NB4 (cell line): ENCODE measurements at regions not wholly inside any gene's neighbourhood (a gene's known extent, or its start where the extent isn't known, plus 50 kb on each side); places are given as distances from the start of the nearest gene placed in this dataset.
"Not testable (repeated sequence)": the region's sequence is repeated elsewhere in the genome, so short reads cannot be mapped to it uniquely, and the experiment has no call there.

ENCODE experiments used
- DNase-seq: peaks from one replicate; pipeline ENCODE4 v3.0.0; 2010; ENCODE audit warnings: low read depth
- H3K4me3 ChIP-seq: one replicate; pipeline ENCODE4 v1.5.1; 2011; ENCODE audit warnings: mild to moderate bottlenecking, low read depth, low read length, moderate library complexity
- MYC ChIP-seq: IDR thresholded peaks from 2 replicates; pipeline ENCODE4 v1.6.1; 2011; ENCODE audit warnings: low read depth, low read length
- POLR2A ChIP-seq: IDR thresholded peaks from 2 replicates; pipeline ENCODE4 v1.6.1; 2011; ENCODE audit warnings: mild to moderate bottlenecking; ENCODE audit not compliant: insufficient read length; ENCODE audit errors: extremely low read depth
- TF ChIP-seq, protein P1 (sequence below): IDR thresholded peaks from one replicate; pipeline ENCODE4 v1.5.1; 2012; ENCODE audit warnings: low read depth, low read length
- TF ChIP-seq, protein P2 (sequence below): IDR thresholded peaks from 2 replicates; pipeline ENCODE4 v1.6.1; 2011; ENCODE audit warnings: low read depth, low read length

DNA sequence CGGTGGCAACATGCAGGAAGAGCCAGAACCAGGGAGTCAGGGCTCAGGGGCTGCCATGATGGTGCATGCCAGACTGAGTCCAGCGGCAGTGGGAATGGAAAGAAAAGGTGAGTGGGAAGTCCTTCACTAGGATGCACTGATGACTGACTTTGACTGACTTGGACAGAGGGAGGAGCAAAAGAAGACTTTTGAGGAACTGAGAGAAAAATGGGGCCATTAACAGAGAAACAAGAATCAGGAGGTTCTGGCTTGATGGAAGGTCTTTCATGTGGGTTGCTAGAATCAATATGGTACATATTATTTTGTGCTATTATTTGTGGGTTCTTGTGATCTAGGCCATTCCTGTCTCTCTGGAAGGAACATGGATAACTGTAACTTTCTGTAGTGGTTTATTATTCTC, 454.6 kb upstream of the PROX1 start:
- no peak for DNase-seq
- no peak overlapping the region for H3K4me3 ChIP-seq
- TF ChIP-seq POLR2A (no peak), MYC (no peak)
- TF ChIP-seq, protein P1, sequence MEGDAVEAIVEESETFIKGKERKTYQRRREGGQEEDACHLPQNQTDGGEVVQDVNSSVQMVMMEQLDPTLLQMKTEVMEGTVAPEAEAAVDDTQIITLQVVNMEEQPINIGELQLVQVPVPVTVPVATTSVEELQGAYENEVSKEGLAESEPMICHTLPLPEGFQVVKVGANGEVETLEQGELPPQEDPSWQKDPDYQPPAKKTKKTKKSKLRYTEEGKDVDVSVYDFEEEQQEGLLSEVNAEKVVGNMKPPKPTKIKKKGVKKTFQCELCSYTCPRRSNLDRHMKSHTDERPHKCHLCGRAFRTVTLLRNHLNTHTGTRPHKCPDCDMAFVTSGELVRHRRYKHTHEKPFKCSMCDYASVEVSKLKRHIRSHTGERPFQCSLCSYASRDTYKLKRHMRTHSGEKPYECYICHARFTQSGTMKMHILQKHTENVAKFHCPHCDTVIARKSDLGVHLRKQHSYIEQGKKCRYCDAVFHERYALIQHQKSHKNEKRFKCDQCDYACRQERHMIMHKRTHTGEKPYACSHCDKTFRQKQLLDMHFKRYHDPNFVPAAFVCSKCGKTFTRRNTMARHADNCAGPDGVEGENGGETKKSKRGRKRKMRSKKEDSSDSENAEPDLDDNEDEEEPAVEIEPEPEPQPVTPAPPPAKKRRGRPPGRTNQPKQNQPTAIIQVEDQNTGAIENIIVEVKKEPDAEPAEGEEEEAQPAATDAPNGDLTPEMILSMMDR = no peak
- TF ChIP-seq, protein P2, sequence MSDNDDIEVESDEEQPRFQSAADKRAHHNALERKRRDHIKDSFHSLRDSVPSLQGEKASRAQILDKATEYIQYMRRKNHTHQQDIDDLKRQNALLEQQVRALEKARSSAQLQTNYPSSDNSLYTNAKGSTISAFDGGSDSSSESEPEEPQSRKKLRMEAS = no peak

DNA sequence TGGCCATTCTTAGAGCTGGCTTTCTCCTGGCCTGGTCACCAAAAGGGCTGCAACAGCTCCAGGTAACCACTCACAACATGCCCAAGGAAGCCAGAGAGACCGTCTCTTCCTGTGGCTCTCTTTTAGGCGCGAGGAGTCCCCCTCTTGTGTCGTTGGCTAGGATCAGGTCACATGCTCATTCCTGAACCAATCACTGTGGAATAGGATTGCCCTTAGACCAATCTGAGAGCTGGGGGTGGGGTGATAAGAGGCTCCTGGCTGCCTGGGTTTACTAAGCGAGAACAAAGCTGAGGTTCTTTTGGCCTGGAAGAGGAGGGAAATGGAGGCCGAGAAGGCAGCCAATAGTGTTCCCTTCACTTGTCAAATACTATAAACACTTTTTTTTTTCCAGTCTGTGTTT, 452.1 kb upstream of the PROX1 start:
- H3K4me3 ChIP-seq = no peak overlapping the region
- TF ChIP-seq MYC (no peak), POLR2A (no peak)
- TF ChIP-seq, protein P1 = no peak
- TF ChIP-seq, protein P2 = no peak
- DNase-seq = no peak

DNA sequence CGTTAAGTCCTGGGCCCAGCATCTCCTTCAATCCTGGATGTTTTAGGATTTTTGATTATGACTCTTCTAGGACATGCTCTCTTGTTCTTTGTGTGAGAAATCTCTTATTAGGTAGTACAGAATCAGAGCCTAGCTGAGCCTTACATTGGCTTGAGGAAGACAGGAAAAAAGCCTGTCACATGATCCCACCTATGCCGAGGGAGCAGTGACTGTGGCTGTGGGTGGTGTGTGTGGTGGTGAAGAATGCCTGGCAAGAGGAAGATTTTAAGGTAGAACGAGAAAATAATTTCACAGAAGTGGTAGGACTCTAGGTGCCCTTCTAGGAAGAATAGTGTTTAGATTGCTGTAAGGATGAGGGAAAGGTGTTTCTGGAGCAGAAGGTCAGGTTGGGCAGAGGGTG, 449.5 kb upstream of the PROX1 start:
- no peak overlapping the region for H3K4me3 ChIP-seq
- DNase-seq = no peak
- no peak for TF ChIP-seq MYC
- TF ChIP-seq, protein P2 = no peak

DNA sequence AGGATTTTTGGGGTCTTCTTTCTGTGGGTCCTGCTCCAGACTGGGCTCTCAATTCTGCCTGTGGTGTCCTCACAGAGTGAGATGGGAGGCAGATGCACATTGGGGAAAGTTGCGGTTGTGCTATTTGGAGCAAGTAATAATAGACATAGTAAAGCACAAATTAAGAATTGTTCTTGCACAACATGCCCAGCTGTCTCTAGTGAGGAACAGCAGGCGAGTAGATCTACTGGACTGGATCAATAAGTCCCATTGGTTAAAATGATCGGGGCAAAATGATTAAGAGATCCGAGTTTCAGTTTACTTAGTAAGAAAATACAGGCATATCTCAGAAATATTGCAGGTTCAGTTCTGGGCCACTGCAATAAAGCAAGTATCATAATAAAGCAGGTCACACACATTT, 448.3 kb upstream of the PROX1 start:
- TF ChIP-seq, protein P2 = no peak
- no peak for TF ChIP-seq MYC
- TF ChIP-seq, protein P1 = no peak
- TF ChIP-seq POLR2A = no peak
- no peak overlapping the region for H3K4me3 ChIP-seq
- no peak for DNase-seq

DNA sequence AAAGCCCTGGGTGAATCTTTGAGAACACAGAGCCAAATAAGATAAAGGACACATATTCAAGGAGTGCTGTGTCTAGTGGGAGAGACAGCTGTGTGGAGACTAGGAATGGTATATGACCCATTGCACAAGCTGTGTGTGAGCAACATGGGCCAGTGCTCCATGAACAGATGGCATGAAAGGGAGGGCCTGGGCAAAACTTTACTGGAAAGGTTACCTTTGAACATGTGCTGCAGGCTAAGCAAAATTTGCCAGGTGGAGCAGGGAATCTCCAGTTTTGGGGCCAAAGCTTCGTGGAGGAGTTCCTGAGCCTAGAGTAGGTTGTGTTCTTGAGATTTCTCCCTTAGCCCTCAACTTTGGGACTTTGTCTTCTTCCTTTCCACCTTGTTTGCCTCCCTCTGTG, 446.1 kb upstream of the PROX1 start:
- H3K4me3 ChIP-seq = no peak overlapping the region
- TF ChIP-seq, protein P2 = no peak
- no peak for TF ChIP-seq MYC
- TF ChIP-seq, protein P1 = no peak
- no peak for TF ChIP-seq POLR2A
- no peak for DNase-seq

DNA sequence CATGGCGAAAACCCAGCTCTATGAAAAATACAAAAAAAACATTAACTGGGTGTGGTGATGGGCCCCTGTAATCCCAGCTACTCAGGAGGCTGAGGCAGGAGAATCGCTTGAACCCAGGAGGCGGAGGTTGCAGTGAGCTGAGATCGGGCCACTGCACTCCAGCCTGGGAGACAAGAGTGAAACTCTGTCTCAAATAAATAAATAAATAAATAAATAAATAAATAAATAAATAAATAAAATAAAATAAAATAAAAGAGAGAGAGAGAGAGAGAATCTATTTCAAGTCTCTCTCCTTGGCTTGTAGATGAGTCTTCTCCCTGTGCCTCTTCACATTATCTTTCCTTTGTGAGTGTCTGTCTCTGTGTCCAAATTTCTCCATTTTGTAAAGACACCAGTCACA, 442.6 kb upstream of the PROX1 start:
- H3K4me3 ChIP-seq, DNase-seq: not testable (repeated sequence)

DNA sequence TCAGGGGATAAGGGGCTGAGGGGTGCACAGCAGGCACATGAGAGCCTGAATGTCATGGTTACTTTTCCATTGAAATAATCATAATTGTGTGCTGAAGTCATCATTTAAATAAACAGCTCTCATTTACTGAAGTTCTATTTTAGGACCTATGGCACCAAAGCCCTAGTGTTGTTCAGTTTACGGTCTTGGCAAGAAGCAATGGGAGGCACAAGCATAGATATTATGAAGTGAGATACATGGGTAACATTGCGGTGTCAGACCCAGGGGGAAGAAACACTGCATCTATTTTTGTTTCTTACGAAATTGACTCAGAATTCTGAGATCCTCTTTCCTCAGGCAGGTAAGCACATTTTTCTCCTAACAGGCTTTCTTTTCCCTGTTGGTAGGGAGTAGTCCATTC, 437.8 kb upstream of the PROX1 start:
- no peak overlapping the region for H3K4me3 ChIP-seq
- TF ChIP-seq, protein P1 = no peak
- TF ChIP-seq MYC = no peak
- TF ChIP-seq POLR2A = no peak
- TF ChIP-seq, protein P2 = no peak

More for the DNA sequence above, 437.8 kb upstream of the PROX1 start:
- DNase-seq = no peak
